Right lobe of liver (tissue), 4 donors: ENCODE measurements at regions not wholly inside any gene's neighbourhood (a gene's known extent, or its start where the extent isn't known, plus 50 kb on each side); places are given as distances from the start of the nearest gene placed in this dataset.
"Not testable (repeated sequence)": the region's sequence is repeated elsewhere in the genome, so short reads cannot be mapped to it uniquely, and the experiment has no call there.

ENCODE experiments used
- POLR2A ChIP-seq: fragments of 450-650 bp; IDR thresholded peaks from one replicate; pipeline ENCODE4 v1.6.1; 2017; ENCODE audit warnings: antibody characterized with exemption, mild to moderate bottlenecking
- TF ChIP-seq, protein P1 (sequence below), 4 donors: fragments of 200-600 bp in 3 of 4; fragments of 450-650 bp in 1 of 4; IDR thresholded peaks; one replicate each; pipeline versions ENCODE4 v1.5.1 to v1.8.0; 2016 to 2022; ENCODE audit warnings: antibody characterized with exemption in 4 of 4, mild to moderate bottlenecking in 2 of 4
- donor health status: DM: no; HTN: no; CAD: no.
- donor health status: DM: no; HTN: no; CAD: no.
- donor health status: DM: no; HTN: yes; CAD: no.

DNA sequence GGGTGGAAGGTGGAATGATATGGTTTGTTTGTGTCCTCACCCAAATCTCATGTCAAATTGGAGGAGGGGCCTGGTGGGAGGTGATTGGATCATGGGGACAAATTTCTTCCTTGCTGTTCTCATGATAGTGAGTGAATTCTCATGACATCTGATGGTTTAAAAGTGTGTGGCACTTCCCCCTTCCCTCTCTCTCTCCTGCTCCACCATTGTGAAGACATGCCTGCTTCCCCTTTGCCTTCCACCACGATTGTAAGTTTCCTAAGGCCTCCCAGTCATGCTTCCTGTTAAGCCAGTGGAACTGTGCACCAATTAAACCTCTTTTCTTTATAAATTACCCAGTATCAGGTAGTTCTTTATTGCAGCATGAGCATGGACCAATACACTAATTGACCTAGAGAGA is 99.0 kb upstream of the ZBED5 start:
- TF ChIP-seq, protein P1, sequence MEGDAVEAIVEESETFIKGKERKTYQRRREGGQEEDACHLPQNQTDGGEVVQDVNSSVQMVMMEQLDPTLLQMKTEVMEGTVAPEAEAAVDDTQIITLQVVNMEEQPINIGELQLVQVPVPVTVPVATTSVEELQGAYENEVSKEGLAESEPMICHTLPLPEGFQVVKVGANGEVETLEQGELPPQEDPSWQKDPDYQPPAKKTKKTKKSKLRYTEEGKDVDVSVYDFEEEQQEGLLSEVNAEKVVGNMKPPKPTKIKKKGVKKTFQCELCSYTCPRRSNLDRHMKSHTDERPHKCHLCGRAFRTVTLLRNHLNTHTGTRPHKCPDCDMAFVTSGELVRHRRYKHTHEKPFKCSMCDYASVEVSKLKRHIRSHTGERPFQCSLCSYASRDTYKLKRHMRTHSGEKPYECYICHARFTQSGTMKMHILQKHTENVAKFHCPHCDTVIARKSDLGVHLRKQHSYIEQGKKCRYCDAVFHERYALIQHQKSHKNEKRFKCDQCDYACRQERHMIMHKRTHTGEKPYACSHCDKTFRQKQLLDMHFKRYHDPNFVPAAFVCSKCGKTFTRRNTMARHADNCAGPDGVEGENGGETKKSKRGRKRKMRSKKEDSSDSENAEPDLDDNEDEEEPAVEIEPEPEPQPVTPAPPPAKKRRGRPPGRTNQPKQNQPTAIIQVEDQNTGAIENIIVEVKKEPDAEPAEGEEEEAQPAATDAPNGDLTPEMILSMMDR (IDR thresholded peaks at IDR 0.05), result not testable (repeated sequence)
- TF ChIP-seq POLR2A, result not testable (repeated sequence)
